Esophagus muscularis mucosa (tissue), 4 donors: ENCODE measurements at regions not wholly inside any gene's neighbourhood (a gene's known extent, or its start where the extent isn't known, plus 50 kb on each side); places are given as distances from the start of the nearest gene placed in this dataset.

Experiments
- DNase-seq: peaks from one replicate; pipeline ENCODE4 v3.0.0-alpha.2; 2017; ENCODE audit errors: extremely low spot score
- H3K27ac ChIP-seq, 4 donors: fragments of 200-600 bp; sonication (generic); replicated peaks in 1 of 4; 1 replicate in 3 of 4; 2 replicates in 1 of 4; pipeline ENCODE4 v1.5.1; 2016 to 2019; ENCODE audit warnings: mild to moderate bottlenecking in 1 of 4
- H3K27me3 ChIP-seq, 4 donors: fragments of 200-600 bp; sonication (generic); one replicate each; pipeline versions ENCODE4 v1.5.1 to v1.6.0; 2016 to 2019
- H3K36me3 ChIP-seq, 4 donors: fragments of 200-600 bp; sonication (generic); one replicate each; pipeline ENCODE4 v1.5.1; 2016 to 2019
- H3K4me1 ChIP-seq, 4 donors: fragments of 200-600 bp; sonication (generic); one replicate each; pipeline ENCODE4 v1.5.1; 2016 to 2019
- H3K4me3 ChIP-seq, 4 donors: fragments of 200-600 bp; sonication (generic); 1 replicate in 2 of 4; 2 replicates in 2 of 4; pipeline ENCODE4 v1.5.1; 2016 to 2019; ENCODE audit warnings: mild to moderate bottlenecking in 4 of 4, moderate library complexity in 1 of 4
- H3K9me3 ChIP-seq, 4 donors: fragments of 200-600 bp; sonication (generic); 1 replicate in 3 of 4; 2 replicates in 1 of 4; pipeline ENCODE4 v1.5.1; 2016 to 2019
- CTCF ChIP-seq, 3 experiments: fragments of 200-600 bp in 2 of 3; fragments of 450-650 bp in 1 of 3; sonication (generic) in 2 of 3; IDR thresholded peaks; one replicate each; pipeline ENCODE4 v1.5.1; 2017 to 2019; ENCODE audit warnings: antibody characterized with exemption in 3 of 3, mild to moderate bottlenecking in 2 of 3, moderate library complexity in 1 of 3
- EP300 ChIP-seq: sonication (generic); formaldehyde crosslinking; IDR thresholded peaks from one replicate; pipeline ENCODE4 v1.6.1; 2017; ENCODE audit warnings: antibody characterized with exemption
- POLR2A ChIP-seq: fragments of 450-650 bp; IDR thresholded peaks from one replicate; pipeline ENCODE4 v1.6.1; 2017; ENCODE audit warnings: antibody characterized with exemption, moderate library complexity, mild to moderate bottlenecking, low read depth
- POLR2AphosphoS5 ChIP-seq, 2 donors: sonication (generic); formaldehyde crosslinking; IDR thresholded peaks; one replicate each; pipeline ENCODE4 v1.6.1; 2017; ENCODE audit warnings: antibody characterized with exemption in 2 of 2
- WGBS: methylation state at CpG from one replicate; pipeline ENCODE4 v1.1.5; 2018; 5-methylcytosine and 5-hydroxymethylcytosine counted together
- intact Hi-C: fragments of 100-400 bp; cut with DNase I; formaldehyde crosslinking; loops from one replicate; pipeline ENCODE4 v1.15.1; 2023

- intact Hi-C loops = no loop called here
- peaks cover 0 to 6% (median 0%) of the 10 kb centered on the region in 4 donors for H3K27me3 ChIP-seq
- no peak for TF ChIP-seq EP300
- no peaks in the 10 kb centered on the region for H3K4me1 ChIP-seq
- no peak overlapping the region for H3K4me3 ChIP-seq
- DNase-seq = no peak
- H3K27ac ChIP-seq = no peak overlapping the region
- H3K9me3 ChIP-seq = peaks cover 0 to 6% (median 0%) of the 10 kb centered on the region in 4 donors
- WGBS = 93% methylated on average over 2 of the region's 10 CpGs
- no peaks in the 10 kb centered on the region for H3K36me3 ChIP-seq
These were observed 282.5 kb downstream of the GLRX3 start for GRCh38 chr10:130418731-130419130.

GRCh38 chr10:130421909-130422308, 285.7 kb downstream of the GLRX3 start:
- H3K36me3 ChIP-seq = no peaks in the 10 kb centered on the region
- H3K27me3 ChIP-seq = peaks cover 0 to 6% (median 0%) of the 10 kb centered on the region in 4 donors
- no peaks in the 10 kb centered on the region for H3K4me1 ChIP-seq
- no peak overlapping the region for H3K27ac ChIP-seq
- WGBS = 71% methylated on average over 9 of the region's 9 CpGs
- DNase-seq = peak; percentile 86
- peaks cover 0 to 6% (median 0%) of the 10 kb centered on the region in 4 donors for H3K9me3 ChIP-seq
- TF ChIP-seq CTCF (IDR thresholded peaks at IDR 0.05) (no peak), EP300 (no peak), POLR2AphosphoS5 (IDR thresholded peaks at IDR 0.05) (no peak), POLR2A (no peak)
- H3K4me3 ChIP-seq = no peak overlapping the region
- intact Hi-C loops = no loop called here

- H3K27ac ChIP-seq = no peak overlapping the region
- H3K4me3 ChIP-seq = no peak overlapping the region
- peaks cover 0 to 6% (median 0%) of the 10 kb centered on the region in 4 donors for H3K27me3 ChIP-seq
- intact Hi-C loops = no loop called here
- peak; percentile 78 for DNase-seq
- H3K9me3 ChIP-seq = peaks cover 0 to 6% (median 0%) of the 10 kb centered on the region in 4 donors
- H3K4me1 ChIP-seq = no peaks in the 10 kb centered on the region
- TF ChIP-seq CTCF (IDR thresholded peaks at IDR 0.05) (no peak), POLR2A (no peak), POLR2AphosphoS5 (IDR thresholded peaks at IDR 0.05) (no peak), EP300 (no peak)
- 75% methylated on average over 12 of the region's 12 CpGs for WGBS
- no peaks in the 10 kb centered on the region for H3K36me3 ChIP-seq
These were observed 286.5 kb downstream of the GLRX3 start for GRCh38 chr10:130422366-130423324.

GRCh38 chr10:130423455-130424305, 287.5 kb downstream of the GLRX3 start:
- Histone ChIP-seq H3K9me3 (peaks cover 0 to 6% (median 0%) of the 10 kb centered on the region in 4 donors), H3K27me3 (peaks cover 0 to 6% (median 0%) of the 10 kb centered on the region in 4 donors), H3K4me3 (no peak overlapping the region), H3K36me3 (no peaks in the 10 kb centered on the region), H3K4me1 (no peaks in the 10 kb centered on the region), H3K27ac (no peak overlapping the region)
- intact Hi-C loops = no loop called here
- peak; percentile 88 for DNase-seq
- TF ChIP-seq POLR2AphosphoS5 (IDR thresholded peaks at IDR 0.05) = no peak
- TF ChIP-seq CTCF (IDR thresholded peaks at IDR 0.05) = no peak
- no peak for TF ChIP-seq EP300
- TF ChIP-seq POLR2A = no peak
- 91% methylated on average over 19 of the region's 21 CpGs for WGBS

- no peak for TF ChIP-seq POLR2AphosphoS5 (IDR thresholded peaks at IDR 0.05)
- TF ChIP-seq EP300 = no peak
- TF ChIP-seq POLR2A = no peak
- no peak for TF ChIP-seq CTCF (IDR thresholded peaks at IDR 0.05)
- Histone ChIP-seq H3K27me3 (peaks cover 0 to 6% (median 0%) of the 10 kb centered on the region in 4 donors), H3K27ac (no peak overlapping the region), H3K4me3 (no peak overlapping the region), H3K9me3 (peaks cover 0 to 6% (median 0%) of the 10 kb centered on the region in 4 donors), H3K4me1 (no peaks in the 10 kb centered on the region), H3K36me3 (no peaks in the 10 kb centered on the region)
- peak; percentile 72 for DNase-seq
- intact Hi-C loops = no loop called here
- 82% methylated on average over 9 of the region's 10 CpGs for WGBS
These were observed 288.2 kb downstream of the GLRX3 start for GRCh38 chr10:130424418-130424817.
